Left ventricle myocardium superior (tissue), 1 donor: ENCODE measurements at regions not wholly inside any gene's neighbourhood (a gene's known extent, or its start where the extent isn't known, plus 50 kb on each side); places are given as distances from the start of the nearest gene placed in this dataset.
"Not testable (repeated sequence)": the region's sequence is repeated elsewhere in the genome, so short reads cannot be mapped to it uniquely, and the experiment has no call there.

ENCODE experiments used
- ATAC-seq: fragments of 200-7000 bp; cut with Tn5 transposase; one replicate; pipeline ENCODE4 v1.9.1; 2020; ENCODE audit warnings: mild to moderate bottlenecking, moderate library complexity
- DNase-seq: peaks from one replicate; pipeline ENCODE4 v3.0.0-alpha.2; 2020
- intact Hi-C: fragments of 100-400 bp; cut with micrococcal nuclease; formaldehyde crosslinking; loops from one replicate; pipeline ENCODE4 v1.11.0; 2022
- donor health status: DM: no; HTN: yes; CAD: no; lungs with severe emphysema.

GRCh38 chr9:74404620-74405019, 92.5 kb upstream of the RORB start:
- no peak for DNase-seq

GRCh38 chr9:74407166-74407565, 90.0 kb upstream of the RORB start:
- DNase-seq = no peak
- intact Hi-C loops = no loop called here
- no peak for ATAC-seq

More at GRCh38 chr9:74404620-74405019, 92.5 kb upstream of the RORB start:
- intact Hi-C loops = no loop called here
- no peak for ATAC-seq

- DNase-seq (no peak), ATAC-seq (no peak)
- intact Hi-C loops = no loop called here
Measured at GRCh38 chr9:74412236-74412979, 84.7 kb upstream of the RORB start.

GRCh38 chr9:74413876-74414275, 83.3 kb upstream of the RORB start:
- no peak for ATAC-seq
- intact Hi-C loops = no loop called here
- no peak for DNase-seq

- ATAC-seq = no peak
- intact Hi-C loops = no loop called here
- DNase-seq = no peak
Measured at GRCh38 chr9:74414325-74414724, 82.8 kb upstream of the RORB start.

GRCh38 chr9:74415995-74416394, 81.1 kb upstream of the RORB start:
- intact Hi-C loops = no loop called here
- no peak for ATAC-seq

GRCh38 chr9:74424488-74424887, 72.6 kb upstream of the RORB start:
- DNase-seq, ATAC-seq, intact Hi-C loops: not testable (repeated sequence)

More at GRCh38 chr9:74415995-74416394, 81.1 kb upstream of the RORB start:
- no peak for DNase-seq

GRCh38 chr9:74431467-74431866, 65.7 kb upstream of the RORB start:
- intact Hi-C loops = no loop called here
- DNase-seq (no peak), ATAC-seq (no peak)

GRCh38 chr9:74443036-74443750, 53.9 kb upstream of the RORB start:
- intact Hi-C loops = no loop called here
- ATAC-seq (no peak), DNase-seq (no peak)

GRCh38 chr9:74444369-74444768, 52.8 kb upstream of the RORB start:
- ATAC-seq (peak; percentile 58), DNase-seq (peak; percentile 36)
- intact Hi-C loops = no loop called here
